ENCODE measurements at regions not wholly inside any gene's neighbourhood (a gene's known extent, or its start where the extent isn't known, plus 50 kb on each side); places are given as distances from the start of the nearest gene placed in this dataset.

GRCh38 chr21:36624105-36624504, 74.8 kb upstream of the SIM2 start:
- no peak for DNase-seq

DNA sequence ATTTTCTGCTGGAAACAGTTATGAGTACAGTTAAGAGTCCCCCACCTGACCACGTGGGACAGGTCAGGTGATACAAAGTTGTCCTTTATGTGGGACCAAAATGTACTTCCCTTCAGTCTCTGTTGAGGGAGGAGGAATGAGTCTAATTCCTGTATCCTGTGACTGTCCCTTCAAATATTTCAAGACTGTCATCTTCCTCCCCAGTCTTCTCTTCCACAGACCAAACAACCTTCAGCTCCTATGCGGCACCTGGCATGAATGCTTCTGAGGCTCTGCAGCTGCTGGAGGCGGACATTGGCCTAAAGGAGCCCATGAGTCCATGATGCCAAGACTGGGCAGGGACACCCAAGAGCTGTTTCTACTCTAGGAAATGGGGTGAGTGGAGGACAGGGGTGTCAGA, 72.1 kb upstream of the SIM2 start:
- CTCF ChIA-PET = no interaction called here
- Histone ChIP-seq H2AFZ (ENCODE audit: low read depth) (no peak overlapping the region), H3K27ac (ENCODE audit: low read depth in 2 of 2, low read length in 1 of 2) (no peak overlapping the region), H3K4me2 (no peak overlapping the region), H3K79me2 (ENCODE audit: insufficient read depth) (no peaks in the 10 kb centered on the region), H3K27me3 (ENCODE audit: insufficient read depth) (peaks cover 17% of the 10 kb centered on the region), H3K9me2 (no peaks in the 10 kb centered on the region), H3K9me3 (no peaks in the 10 kb centered on the region), H3K9ac (no peak overlapping the region), H3F3A (replicated peaks; ENCODE audit: insufficient read depth) (no peaks in the 10 kb centered on the region), H3K4me1 (ENCODE audit: control insufficient read depth in 1 of 2, insufficient read depth in 2 of 2, low read depth in 1 of 2, low read length in 1 of 2) (peaks cover 0 to 12% of the 10 kb centered on the region in 2 experiments; a peak in 1 of 4 replicates), H3K36me3 (replicated peaks in 1 of 2; ENCODE audit: control insufficient read depth in 1 of 2, insufficient read depth in 2 of 2, low read length in 1 of 2) (no peaks in the 10 kb centered on the region), H4K20me1 (ENCODE audit: insufficient read depth) (no peaks in the 10 kb centered on the region), H3K4me3 (ENCODE audit: low read depth in 2 of 2, low read length in 1 of 2) (no peak overlapping the region)
- DNase-seq = no peak
- POLR2A ChIA-PET = no interaction called here
- WGBS (ENCODE audit: low lambda C conversion rate) = 60% methylated on average over 2 of the region's 3 CpGs
- TF ChIP-seq CTCF (IDR thresholded peaks at IDR 0.05) (no peak), EZH2phosphoT487 (IDR thresholded peaks at IDR 0.05; ENCODE audit: borderline replicate concordance, low read depth) (no peak), RFX5 (IDR thresholded peaks at IDR 0.05; ENCODE audit: low read length) (no peak), TAF1 (IDR thresholded peaks at IDR 0.05; ENCODE audit: borderline replicate concordance, low read depth, low read length) (no peak), ZBTB33 (IDR thresholded peaks at IDR 0.05; ENCODE audit: borderline replicate concordance, low read depth) (no peak), RXRA (IDR thresholded peaks at IDR 0.05; ENCODE audit: borderline replicate concordance, low read depth) (no peak), FOSL2 (IDR thresholded peaks at IDR 0.05; ENCODE audit: borderline replicate concordance, low read depth) (no peak)

More at GRCh38 chr21:36624105-36624504, 74.8 kb upstream of the SIM2 start:
- CTCF ChIA-PET = no interaction called here
- Histone ChIP-seq H3F3A (replicated peaks; ENCODE audit: insufficient read depth) (no peaks in the 10 kb centered on the region), H2AFZ (ENCODE audit: low read depth) (no peak overlapping the region), H3K4me3 (ENCODE audit: low read depth in 2 of 2, low read length in 1 of 2) (no peak overlapping the region), H3K9me3 (no peaks in the 10 kb centered on the region), H3K4me2 (no peak overlapping the region), H3K9me2 (no peaks in the 10 kb centered on the region), H3K27ac (ENCODE audit: low read depth in 2 of 2, low read length in 1 of 2) (no peak overlapping the region), H3K4me1 (ENCODE audit: control insufficient read depth in 1 of 2, insufficient read depth in 2 of 2, low read depth in 1 of 2, low read length in 1 of 2) (peaks cover 0 to 10% of the 10 kb centered on the region in 2 experiments; a peak in 1 of 4 replicates), H4K20me1 (ENCODE audit: insufficient read depth) (no peaks in the 10 kb centered on the region), H3K36me3 (replicated peaks in 1 of 2; ENCODE audit: control insufficient read depth in 1 of 2, insufficient read depth in 2 of 2, low read length in 1 of 2) (no peaks in the 10 kb centered on the region), H3K79me2 (ENCODE audit: insufficient read depth) (no peaks in the 10 kb centered on the region), H3K9ac (no peak overlapping the region), H3K27me3 (ENCODE audit: insufficient read depth) (peaks cover 10% of the 10 kb centered on the region; the same call in 1 of the 2 replicates)
- 12% methylated on average over 4 of the region's 4 CpGs for WGBS (ENCODE audit: low lambda C conversion rate)
- TF ChIP-seq MEF2A (IDR thresholded peaks at IDR 0.05; ENCODE audit: borderline replicate concordance, low read depth) = no peak
- TF ChIP-seq NRF1 (IDR thresholded peaks at IDR 0.05; ENCODE audit: low read depth, low read length) = no peak
- TF ChIP-seq TEAD4 (IDR thresholded peaks at IDR 0.05; ENCODE audit: borderline replicate concordance, insufficient read depth) = no peak
- TF ChIP-seq, protein P1, sequence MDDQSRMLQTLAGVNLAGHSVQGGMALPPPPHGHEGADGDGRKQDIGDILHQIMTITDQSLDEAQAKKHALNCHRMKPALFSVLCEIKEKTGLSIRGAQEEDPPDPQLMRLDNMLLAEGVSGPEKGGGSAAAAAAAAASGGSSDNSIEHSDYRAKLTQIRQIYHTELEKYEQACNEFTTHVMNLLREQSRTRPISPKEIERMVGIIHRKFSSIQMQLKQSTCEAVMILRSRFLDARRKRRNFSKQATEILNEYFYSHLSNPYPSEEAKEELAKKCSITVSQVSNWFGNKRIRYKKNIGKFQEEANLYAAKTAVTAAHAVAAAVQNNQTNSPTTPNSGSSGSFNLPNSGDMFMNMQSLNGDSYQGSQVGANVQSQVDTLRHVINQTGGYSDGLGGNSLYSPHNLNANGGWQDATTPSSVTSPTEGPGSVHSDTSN (IDR thresholded peaks at IDR 0.05) = no peak
- no peak for TF ChIP-seq RAD21 (IDR thresholded peaks at IDR 0.05; ENCODE audit: low read length)
- TF ChIP-seq RCOR1 (IDR thresholded peaks at IDR 0.05; ENCODE audit: low read length) = no peak
- no peak for TF ChIP-seq FOXJ3 (CRISPR knock-in tag; IDR thresholded peaks at IDR 0.05)
- no peak for TF ChIP-seq TCF12 (IDR thresholded peaks at IDR 0.05)
- no peak for TF ChIP-seq ZBTB33 (IDR thresholded peaks at IDR 0.05; ENCODE audit: borderline replicate concordance, low read depth)
- no peak for TF ChIP-seq TAF1 (IDR thresholded peaks at IDR 0.05; ENCODE audit: borderline replicate concordance, low read depth, low read length)
- no peak for TF ChIP-seq EZH2phosphoT487 (IDR thresholded peaks at IDR 0.05; ENCODE audit: borderline replicate concordance, low read depth)
- POLR2A ChIA-PET = no interaction called here
